ENCODE measurements at regions not wholly inside any gene's neighbourhood (a gene's known extent, or its start where the extent isn't known, plus 50 kb on each side); places are given as distances from the start of the nearest gene placed in this dataset.

DNA sequence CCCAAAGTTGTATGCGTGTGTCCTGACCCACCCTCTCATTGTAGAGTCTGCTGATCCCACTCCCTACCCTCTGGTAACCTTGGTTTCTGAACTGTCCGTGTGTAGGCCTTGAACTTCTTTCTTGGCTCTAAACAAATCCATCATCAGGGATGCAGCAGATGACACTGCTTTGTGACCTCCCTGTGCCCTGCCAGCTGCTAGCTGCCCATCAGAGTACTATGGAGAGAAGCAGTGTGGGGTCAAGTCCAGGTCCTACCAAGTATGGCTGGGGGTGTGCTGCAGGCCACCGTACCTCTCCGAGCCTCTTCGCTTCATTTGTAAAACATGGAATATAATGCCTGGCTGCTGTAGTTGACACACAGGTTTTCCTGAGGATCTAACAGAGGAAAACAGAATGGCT lies 183.5 kb upstream of the RBPJ start:
- Histone ChIP-seq H3K27ac (ENCODE audit: low read depth, low read length) (no peak overlapping the region), H4K8ac (ENCODE audit: extremely low read depth, insufficient read depth, low read length) (no peak overlapping the region), H2BK20ac (ENCODE audit: low read length) (no peak overlapping the region), H4K5ac (ENCODE audit: insufficient read length, low read depth, low read length) (no peak overlapping the region), H4K20me1 (replicated peaks in 1 of 2; ENCODE audit: control insufficient read depth in 1 of 2, insufficient read depth in 2 of 2, low read length in 2 of 2) (no peaks in the 10 kb centered on the region), H3K56ac (replicated peaks; ENCODE audit: insufficient read length, low read depth, low read length) (no peak overlapping the region), H3K79me1 (ENCODE audit: low read depth, low read length) (no peaks in the 10 kb centered on the region), H4K91ac (replicated peaks; ENCODE audit: insufficient read length, low read length) (no peak overlapping the region), H3K4me1 (replicated peaks in 1 of 4; ENCODE audit: control insufficient read depth in 3 of 4, insufficient read depth in 4 of 4, low read length in 3 of 4) (peaks cover 0 to 3% (median 0%) of the 10 kb centered on the region in 4 experiments; a peak in 2 of 7 replicates), H2AFZ (ENCODE audit: low read length) (no peak overlapping the region), H3K36me3 (ENCODE audit: control insufficient read depth in 2 of 4, insufficient read depth in 4 of 4, low read length in 3 of 4) (no peaks in the 10 kb centered on the region), H2BK12ac (ENCODE audit: low read depth, low read length) (no peak overlapping the region), H3K4me3 (ENCODE audit: extremely low read depth in 1 of 4, insufficient read depth in 2 of 4, low read depth in 3 of 4, low read length in 4 of 4) (no peak overlapping the region), H3K23ac (ENCODE audit: insufficient read length) (no peak overlapping the region), H2BK5ac (ENCODE audit: low read depth, low read length) (no peak overlapping the region), H3K9me3 (ENCODE audit: insufficient read depth in 2 of 2, low read depth in 1 of 2, low read length in 1 of 2) (no peaks in the 10 kb centered on the region; a peak in 1 of 4 replicates), H3K23me2 (ENCODE audit: low read depth, low read length) (no peaks in the 10 kb centered on the region), H3K18ac (ENCODE audit: extremely low read depth, low read length) (no peak overlapping the region), H2BK15ac (ENCODE audit: low read length) (no peak overlapping the region), H3K9ac (replicated peaks in 1 of 4; ENCODE audit: extremely low read depth in 1 of 4, low read depth in 3 of 4, low read length in 3 of 4) (no peak overlapping the region), H3K14ac (ENCODE audit: insufficient read length) (no peak overlapping the region), H3K4ac (replicated peaks; ENCODE audit: insufficient read length, low read depth, low read length) (no peak overlapping the region), H3K4me2 (ENCODE audit: insufficient read depth in 1 of 2, low read depth in 2 of 2, low read length in 2 of 2) (no peak overlapping the region), H3K27me3 (replicated peaks in 1 of 4; ENCODE audit: control insufficient read depth in 3 of 4, extremely low read depth in 1 of 4, insufficient read depth in 3 of 4, low read length in 3 of 4) (no peaks in the 10 kb centered on the region), H2BK120ac (replicated peaks; ENCODE audit: low read depth, low read length) (no peak overlapping the region), H2AK5ac (ENCODE audit: low read depth, low read length) (no peak overlapping the region), H3K79me2 (ENCODE audit: control insufficient read depth in 1 of 2, insufficient read depth in 2 of 2, low read length in 2 of 2) (no peaks in the 10 kb centered on the region)
- FAIRE-seq, result no peak
- WGBS, 2 experiments (ENCODE audit: extremely low coverage in 1 of 2, insufficient coverage in 1 of 2, insufficient read length in 1 of 2, insufficient replicate concordance in 2 of 2, low coverage in 1 of 2, low lambda C conversion rate in 2 of 2, missing lambda C conversion rate in 1 of 2), result 86% methylated on average over 5 of the region's 5 CpGs; no CpG with 5 or more reads in 1 of the 2 experiments
- no peak for TF ChIP-seq POLR2AphosphoS5 (IDR thresholded peaks at IDR 0.05; ENCODE audit: low read depth, low read length)
- no peak for TF ChIP-seq ASH2L (IDR thresholded peaks at IDR 0.05; ENCODE audit: low read length)
- TF ChIP-seq ATF3 (IDR thresholded peaks at IDR 0.05; ENCODE audit: insufficient read depth, low read depth, low read length), result no peak
- no peak for TF ChIP-seq BCL11A (IDR thresholded peaks at IDR 0.05; ENCODE audit: low read depth in 2 of 2, low read length in 2 of 2)
- TF ChIP-seq, protein P1, sequence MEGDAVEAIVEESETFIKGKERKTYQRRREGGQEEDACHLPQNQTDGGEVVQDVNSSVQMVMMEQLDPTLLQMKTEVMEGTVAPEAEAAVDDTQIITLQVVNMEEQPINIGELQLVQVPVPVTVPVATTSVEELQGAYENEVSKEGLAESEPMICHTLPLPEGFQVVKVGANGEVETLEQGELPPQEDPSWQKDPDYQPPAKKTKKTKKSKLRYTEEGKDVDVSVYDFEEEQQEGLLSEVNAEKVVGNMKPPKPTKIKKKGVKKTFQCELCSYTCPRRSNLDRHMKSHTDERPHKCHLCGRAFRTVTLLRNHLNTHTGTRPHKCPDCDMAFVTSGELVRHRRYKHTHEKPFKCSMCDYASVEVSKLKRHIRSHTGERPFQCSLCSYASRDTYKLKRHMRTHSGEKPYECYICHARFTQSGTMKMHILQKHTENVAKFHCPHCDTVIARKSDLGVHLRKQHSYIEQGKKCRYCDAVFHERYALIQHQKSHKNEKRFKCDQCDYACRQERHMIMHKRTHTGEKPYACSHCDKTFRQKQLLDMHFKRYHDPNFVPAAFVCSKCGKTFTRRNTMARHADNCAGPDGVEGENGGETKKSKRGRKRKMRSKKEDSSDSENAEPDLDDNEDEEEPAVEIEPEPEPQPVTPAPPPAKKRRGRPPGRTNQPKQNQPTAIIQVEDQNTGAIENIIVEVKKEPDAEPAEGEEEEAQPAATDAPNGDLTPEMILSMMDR (IDR thresholded peaks at IDR 0.05; ENCODE audit: control extremely low read depth in 1 of 3, insufficient read depth in 1 of 3, low read depth in 1 of 3, low read length in 3 of 3), result no peak
- DNase-seq (ENCODE audit: low read depth in 1 of 2, low spot score in 2 of 2), result no peak
- CTCF ChIA-PET (ENCODE audit: partially characterized antibody), result interaction anchor here (0.7 to 3.7 kb wide), 4 partner anchors 24 to 149 kb away, joined by 3 to 16 read pairs (median 10); no protein-coding TSS in a partner anchor
- POLR2A ChIA-PET (ENCODE audit: partially characterized antibody), result no interaction called here

Data from H1 (cell line).